ENCODE measurements at regions not wholly inside any gene's neighbourhood (a gene's known extent, or its start where the extent isn't known, plus 50 kb on each side); places are given as distances from the start of the nearest gene placed in this dataset.

GRCh38 chr13:109448629-109449028 is 337.8 kb downstream of the IRS2 start:
- H3K9me3 ChIP-seq = no peaks in the 10 kb centered on the region
- DNase-seq = no peak
- H3K9ac ChIP-seq (ENCODE audit: low read depth in 2 of 2, low read length in 2 of 2) = no peak overlapping the region
- intact Hi-C loops (cut with DNase I) = no loop called here
- no peaks in the 10 kb centered on the region for H3K36me3 ChIP-seq
- H3K27ac ChIP-seq = no peak overlapping the region
- H3K27me3 ChIP-seq = no peaks in the 10 kb centered on the region
- no peak overlapping the region for H3K4me3 ChIP-seq
- no peaks in the 10 kb centered on the region for H3K4me1 ChIP-seq
- TF ChIP-seq CTCF (IDR thresholded peaks at IDR 0.05) = no peak

- intact Hi-C loops (cut with DNase I) = no loop called here
- no peaks in the 10 kb centered on the region for H3K9me3 ChIP-seq
- DNase-seq = no peak
- H3K27me3 ChIP-seq = no peaks in the 10 kb centered on the region
- H3K36me3 ChIP-seq = no peaks in the 10 kb centered on the region
- no peak overlapping the region for H3K9ac ChIP-seq (ENCODE audit: low read depth in 2 of 2, low read length in 2 of 2)
- TF ChIP-seq CTCF (IDR thresholded peaks at IDR 0.05) = no peak
- H3K4me3 ChIP-seq = no peak overlapping the region
- H3K4me1 ChIP-seq = no peaks in the 10 kb centered on the region
- H3K27ac ChIP-seq = no peak overlapping the region
These were observed 338.7 kb downstream of the IRS2 start for GRCh38 chr13:109447667-109448066.

GRCh38 chr13:109440320-109440719 is 346.1 kb downstream of the IRS2 start:
- Histone ChIP-seq H3K27me3 (no peaks in the 10 kb centered on the region), H3K36me3 (no peaks in the 10 kb centered on the region), H3K4me1 (no peaks in the 10 kb centered on the region), H3K4me3 (no peak overlapping the region), H3K27ac (no peak overlapping the region), H3K9me3 (no peaks in the 10 kb centered on the region), H3K9ac (ENCODE audit: low read depth in 2 of 2, low read length in 2 of 2) (no peak overlapping the region)
- DNase-seq = no peak
- TF ChIP-seq CTCF (IDR thresholded peaks at IDR 0.05) = no peak
- intact Hi-C loops (cut with DNase I) = no loop called here

- intact Hi-C loops (cut with DNase I) = no loop called here
These were observed 346.6 kb downstream of the IRS2 start for GRCh38 chr13:109439813-109440212.

GRCh38 chr13:109436841-109437240 is 349.5 kb downstream of the IRS2 start:
- Histone ChIP-seq H3K9me3 (no peaks in the 10 kb centered on the region), H3K4me1 (no peaks in the 10 kb centered on the region), H3K9ac (ENCODE audit: low read depth in 2 of 2, low read length in 2 of 2) (no peak overlapping the region), H3K27ac (no peak overlapping the region), H3K4me3 (no peak overlapping the region), H3K36me3 (no peaks in the 10 kb centered on the region), H3K27me3 (no peaks in the 10 kb centered on the region)
- no peak for DNase-seq
- intact Hi-C loops (cut with DNase I) = no loop called here
- TF ChIP-seq CTCF (IDR thresholded peaks at IDR 0.05) = no peak

More at GRCh38 chr13:109439813-109440212, 346.6 kb downstream of the IRS2 start:
- Histone ChIP-seq H3K36me3 (no peaks in the 10 kb centered on the region), H3K4me3 (no peak overlapping the region), H3K9me3 (no peaks in the 10 kb centered on the region), H3K27ac (no peak overlapping the region), H3K4me1 (no peaks in the 10 kb centered on the region), H3K9ac (ENCODE audit: low read depth in 2 of 2, low read length in 2 of 2) (no peak overlapping the region), H3K27me3 (no peaks in the 10 kb centered on the region)
- DNase-seq = no peak
- TF ChIP-seq CTCF (IDR thresholded peaks at IDR 0.05) = no peak
